Urinary bladder (tissue), 3 donors: ENCODE measurements at regions not wholly inside any gene's neighbourhood (a gene's known extent, or its start where the extent isn't known, plus 50 kb on each side); places are given as distances from the start of the nearest gene placed in this dataset.
"Not testable (repeated sequence)": the region's sequence is repeated elsewhere in the genome, so short reads cannot be mapped to it uniquely, and the experiment has no call there.

Experiments
- DNase-seq: peaks from one replicate; pipeline ENCODE4 v3.0.0-alpha.2; 2015; ENCODE audit errors: extremely low spot score
- H3K27ac ChIP-seq: one replicate; pipeline ENCODE4 v1.5.1; 2013; ENCODE audit warnings: low read depth, mild to moderate bottlenecking, moderate library complexity
- H3K36me3 ChIP-seq: one replicate; pipeline ENCODE4 v1.6.1; 2013; ENCODE audit warnings: mild to moderate bottlenecking, moderate library complexity; ENCODE audit not compliant: insufficient read depth
- H3K4me1 ChIP-seq: one replicate; pipeline ENCODE4 v1.6.1; 2013; ENCODE audit warnings: mild to moderate bottlenecking, moderate library complexity; ENCODE audit not compliant: insufficient read depth
- H3K4me3 ChIP-seq: one replicate; pipeline ENCODE4 v1.5.1; 2013; ENCODE audit warnings: low read depth, low read length
- WGBS: extraction: QIAGEN DNeasy Blood & Tissue Kit; methylation state at CpG from one replicate; pipeline ENCODE4 v1.1.7; 2013; 5-methylcytosine and 5-hydroxymethylcytosine counted together
- donor health status: healthy with polysubstance abuse.
- donor health status: healthy.

- Histone ChIP-seq H3K4me1 (no peaks in the 10 kb centered on the region), H3K27ac (no peak overlapping the region), H3K4me3 (no peak overlapping the region), H3K36me3 (no peaks in the 10 kb centered on the region)
- no peak for DNase-seq
- 51% methylated on average over 10 of the region's 10 CpGs for WGBS
Measured at GRCh38 chr6:134630508-134631121, 312.7 kb upstream of the SGK1 start.

GRCh38 chr6:134628154-134628553, 310.2 kb upstream of the SGK1 start:
- no peaks in the 10 kb centered on the region for H3K36me3 ChIP-seq
- no peak overlapping the region for H3K27ac ChIP-seq
- H3K4me1 ChIP-seq: no peaks in the 10 kb centered on the region
- no peak for DNase-seq
- H3K4me3 ChIP-seq: no peak overlapping the region
- WGBS: 86% methylated on average over 2 of the region's 2 CpGs

- 92% methylated on average over 4 of the region's 4 CpGs for WGBS
- H3K4me3 ChIP-seq: no peak overlapping the region
- H3K4me1 ChIP-seq: no peaks in the 10 kb centered on the region
- H3K36me3 ChIP-seq: no peaks in the 10 kb centered on the region
- no peak for DNase-seq
- H3K27ac ChIP-seq: no peak overlapping the region
Measured at GRCh38 chr6:134627707-134628106, 309.8 kb upstream of the SGK1 start.

GRCh38 chr6:134626589-134626988, 308.7 kb upstream of the SGK1 start:
- WGBS: 71% methylated on average over 2 of the region's 2 CpGs
- no peaks in the 10 kb centered on the region for H3K4me1 ChIP-seq
- no peaks in the 10 kb centered on the region for H3K36me3 ChIP-seq
- H3K27ac ChIP-seq: no peak overlapping the region
- DNase-seq: no peak
- H3K4me3 ChIP-seq: no peak overlapping the region

DNA sequence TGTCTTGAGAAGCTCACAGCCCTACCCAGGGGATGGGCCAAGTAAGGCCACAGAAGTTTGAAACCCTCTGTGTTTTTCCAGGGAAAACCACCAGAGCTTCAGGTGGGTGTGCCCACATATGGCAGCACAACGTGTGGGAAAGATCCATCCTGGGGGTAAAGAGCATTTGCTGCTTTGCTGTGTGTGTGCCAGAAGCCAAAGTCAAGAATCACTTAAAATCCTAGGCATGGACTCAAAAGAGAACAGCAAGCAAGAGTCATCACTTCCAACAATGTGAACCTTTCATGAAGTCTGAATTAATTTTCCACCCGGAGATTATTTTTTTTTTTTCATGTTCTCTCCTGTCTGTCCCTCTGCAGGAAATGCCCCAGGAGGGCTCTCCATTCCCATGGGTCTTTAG, 308.2 kb upstream of the SGK1 start:
- no peak for DNase-seq
- H3K4me3 ChIP-seq: no peak overlapping the region
- no peaks in the 10 kb centered on the region for H3K4me1 ChIP-seq
- no peaks in the 10 kb centered on the region for H3K36me3 ChIP-seq
- 49% methylated on average over 2 of the region's 2 CpGs for WGBS
- no peak overlapping the region for H3K27ac ChIP-seq

DNA sequence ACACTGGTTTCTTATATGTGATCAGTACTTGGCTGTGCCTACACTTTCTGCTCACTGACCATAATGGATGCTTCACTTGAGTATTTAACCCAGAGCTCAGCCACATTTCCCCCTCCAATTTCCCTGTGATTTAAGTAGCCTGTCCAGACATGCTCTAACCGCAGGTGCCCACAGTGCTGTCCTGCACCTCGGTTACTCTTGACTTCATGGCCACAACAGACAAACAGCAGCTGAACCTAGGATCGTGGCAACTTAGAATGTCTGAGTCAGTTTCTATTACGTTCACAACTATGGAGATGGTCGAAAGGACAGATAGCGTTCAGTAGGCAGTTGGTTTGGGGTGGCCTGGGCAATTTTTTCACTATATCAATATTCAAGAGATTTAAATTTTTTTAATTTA, 306.9 kb upstream of the SGK1 start:
- Histone ChIP-seq H3K4me1 (no peaks in the 10 kb centered on the region), H3K36me3 (no peaks in the 10 kb centered on the region), H3K27ac (no peak overlapping the region), H3K4me3 (no peak overlapping the region)
- DNase-seq: no peak
- 96% methylated on average over 6 of the region's 6 CpGs for WGBS

GRCh38 chr6:134623401-134623800, 305.5 kb upstream of the SGK1 start:
- no peak for DNase-seq
- Histone ChIP-seq H3K4me3 (no peak overlapping the region), H3K4me1 (no peaks in the 10 kb centered on the region), H3K27ac (no peak overlapping the region), H3K36me3 (no peaks in the 10 kb centered on the region)
- WGBS: 85% methylated on average over 5 of the region's 5 CpGs

DNA sequence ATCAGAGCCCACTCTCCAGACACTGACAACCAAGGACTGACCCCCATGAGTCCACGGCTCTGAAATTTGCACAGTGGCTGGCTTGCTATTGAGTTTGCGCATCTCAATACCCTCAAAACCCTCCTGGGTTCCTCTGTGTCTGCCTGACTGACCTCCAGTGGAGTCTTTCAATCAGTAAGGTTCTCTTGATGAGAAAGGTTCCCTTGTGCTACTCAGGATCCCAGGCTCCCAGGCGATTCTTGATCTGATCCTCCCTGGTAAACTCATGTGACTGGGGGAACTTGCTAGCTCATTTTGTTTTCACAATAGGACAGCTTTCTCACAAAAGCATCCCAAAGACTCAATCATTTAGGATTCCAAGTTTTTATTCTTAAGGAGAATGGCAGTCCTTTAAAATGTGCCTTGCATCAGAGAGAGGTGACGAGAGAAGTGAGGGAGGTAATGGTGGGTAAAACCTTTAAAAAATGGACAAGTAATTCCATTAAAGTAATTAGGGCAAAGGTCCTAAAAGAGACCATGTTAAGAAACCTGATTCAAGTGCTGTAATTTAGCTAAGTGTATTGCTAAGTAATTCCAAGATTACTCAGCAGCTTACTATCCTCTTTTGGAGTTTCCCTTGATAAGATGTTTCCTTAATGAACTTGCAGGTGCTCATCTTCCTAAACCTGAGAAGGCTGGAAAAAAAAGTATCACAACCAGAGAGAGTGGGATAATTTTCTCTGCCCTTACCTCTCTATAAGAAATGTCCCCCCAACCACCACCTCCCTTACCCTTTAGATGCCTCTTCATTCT, 304.7 kb upstream of the SGK1 start:
- 89% methylated on average over 4 of the region's 4 CpGs for WGBS

GRCh38 chr6:134621858-134622257, 303.9 kb upstream of the SGK1 start:
- H3K4me3 ChIP-seq: no peak overlapping the region
- DNase-seq: no peak
- no peaks in the 10 kb centered on the region for H3K36me3 ChIP-seq
- no peak overlapping the region for H3K27ac ChIP-seq
- H3K4me1 ChIP-seq: no peaks in the 10 kb centered on the region

More for the DNA sequence above, 304.7 kb upstream of the SGK1 start:
- no peak overlapping the region for H3K27ac ChIP-seq
- H3K4me1 ChIP-seq: no peaks in the 10 kb centered on the region
- DNase-seq: no peak
- H3K4me3 ChIP-seq: no peak overlapping the region
- H3K36me3 ChIP-seq: no peaks in the 10 kb centered on the region

- WGBS: 66% methylated on average over 4 of the region's 4 CpGs
- H3K36me3 ChIP-seq: no peaks in the 10 kb centered on the region
- no peak overlapping the region for H3K27ac ChIP-seq
- DNase-seq: no peak
- H3K4me3 ChIP-seq: no peak overlapping the region
- H3K4me1 ChIP-seq: no peaks in the 10 kb centered on the region
Measured at GRCh38 chr6:134619789-134620188, 301.9 kb upstream of the SGK1 start.

DNA sequence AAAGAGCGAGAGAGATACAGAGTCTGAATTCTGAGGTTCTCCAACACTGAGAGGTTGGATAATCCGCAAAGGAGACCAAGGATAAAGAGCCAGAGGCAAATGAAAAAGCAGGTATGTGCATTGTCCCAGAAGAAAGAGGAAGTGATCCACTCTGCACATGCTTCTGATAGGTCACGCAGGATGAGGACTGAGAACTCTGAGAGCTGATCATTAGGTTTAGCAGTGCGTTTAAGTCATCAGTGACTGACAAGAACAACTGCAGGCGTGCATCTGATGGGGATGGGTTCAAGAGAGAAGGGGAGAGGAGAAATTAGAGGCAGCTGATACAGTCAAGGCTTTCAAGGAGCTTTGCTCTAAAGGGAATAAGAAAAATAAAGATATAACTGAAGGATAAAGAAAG, 301.2 kb upstream of the SGK1 start:
- H3K36me3 ChIP-seq: no peaks in the 10 kb centered on the region
- no peak overlapping the region for H3K4me3 ChIP-seq
- DNase-seq: no peak
- WGBS: 96% methylated on average over 5 of the region's 5 CpGs
- H3K4me1 ChIP-seq: no peaks in the 10 kb centered on the region
- no peak overlapping the region for H3K27ac ChIP-seq

DNA sequence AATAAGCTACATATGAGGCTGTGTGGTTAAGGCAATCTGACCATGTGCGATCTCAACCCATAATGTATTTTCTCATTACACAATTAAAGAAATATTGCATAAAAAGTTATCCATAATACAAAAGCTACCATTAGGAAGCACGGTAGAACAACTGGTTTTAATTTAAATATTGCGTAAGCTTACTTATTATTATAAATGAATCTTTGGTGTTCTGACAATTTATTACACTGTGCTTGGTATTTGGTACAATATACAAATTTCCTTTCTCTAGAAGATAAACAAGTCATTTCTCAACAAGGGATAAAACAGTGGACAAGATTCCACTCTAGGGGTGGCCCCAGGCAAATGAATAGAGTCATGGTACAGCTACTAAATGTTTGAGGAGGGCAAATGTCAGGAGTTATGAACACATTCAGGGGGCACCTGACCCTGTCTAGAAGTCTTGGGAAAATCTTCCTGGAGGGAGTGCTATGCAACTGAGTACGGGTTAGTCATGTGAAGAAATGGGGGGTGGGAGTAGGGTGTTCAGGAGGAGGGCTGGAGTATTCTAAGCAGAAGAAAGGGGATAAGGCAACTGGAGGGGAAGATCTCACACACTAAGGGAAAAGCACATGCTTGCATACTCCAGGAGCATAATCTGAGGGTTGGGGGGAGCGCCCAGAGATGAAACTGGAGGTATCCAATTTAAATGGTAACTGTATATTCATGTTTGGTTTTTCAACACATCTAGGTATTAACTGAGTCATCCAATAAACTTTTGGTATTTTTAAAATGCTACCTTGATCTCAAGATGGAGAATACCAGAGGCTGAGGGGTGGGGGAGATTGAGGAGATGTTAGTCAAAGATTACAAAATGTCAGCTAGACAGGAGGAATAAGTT, 296.9 kb upstream of the SGK1 start:
- H3K4me3 ChIP-seq: no peak overlapping the region
- H3K4me1 ChIP-seq: no peaks in the 10 kb centered on the region
- WGBS: 90% methylated on average over 5 of the region's 5 CpGs
- no peak for DNase-seq
- no peaks in the 10 kb centered on the region for H3K36me3 ChIP-seq
- no peak overlapping the region for H3K27ac ChIP-seq

GRCh38 chr6:134612128-134612527, 294.2 kb upstream of the SGK1 start:
- H3K4me3 ChIP-seq, H3K27ac ChIP-seq, H3K36me3 ChIP-seq, DNase-seq, H3K4me1 ChIP-seq: not testable (repeated sequence)
- 94% methylated on average over 1 of the region's 1 CpG for WGBS

DNA sequence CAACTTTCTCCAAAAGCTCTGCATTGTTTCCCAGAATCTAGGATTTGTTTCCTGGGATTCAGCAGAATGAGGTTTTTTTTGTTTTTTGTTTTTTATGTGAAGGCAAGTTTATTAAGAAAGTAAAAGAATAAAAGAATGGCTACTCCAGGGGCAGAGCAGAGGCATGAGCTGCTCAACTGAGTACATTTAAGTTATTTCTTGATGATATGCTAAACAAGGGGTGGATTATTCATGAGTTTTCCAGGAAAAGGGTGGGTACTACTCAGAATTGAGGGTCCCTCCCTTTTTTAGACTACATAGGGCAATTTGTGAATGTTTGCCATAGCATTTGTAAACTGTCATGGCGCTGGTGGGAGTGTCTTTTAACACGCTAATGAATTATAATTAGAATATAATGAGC, 292.5 kb upstream of the SGK1 start:
- no peaks in the 10 kb centered on the region for H3K36me3 ChIP-seq
- 96% methylated on average over 2 of the region's 2 CpGs for WGBS
- H3K4me1 ChIP-seq: no peaks in the 10 kb centered on the region
- H3K4me3 ChIP-seq: no peak overlapping the region
- no peak for DNase-seq
- H3K27ac ChIP-seq: no peak overlapping the region
